Kidney epithelial cell (primary cell): ENCODE measurements at regions not wholly inside any gene's neighbourhood (a gene's known extent, or its start where the extent isn't known, plus 50 kb on each side); places are given as distances from the start of the nearest gene placed in this dataset.

ENCODE experiments used
- DNase-seq: peaks from one replicate; pipeline ENCODE4 v3.0.0-alpha.2; 2010; ENCODE audit warnings: low read depth
- H3K27me3 ChIP-seq: 2 replicates; pipeline ENCODE4 v1.6.0; 2011; ENCODE audit warnings: low read length; ENCODE audit not compliant: control insufficient read depth, insufficient read depth
- H3K36me3 ChIP-seq: 2 replicates; pipeline ENCODE4 v1.5.1; 2011; ENCODE audit warnings: low read length; ENCODE audit not compliant: control insufficient read depth, insufficient read depth
- H3K4me3 ChIP-seq: 2 replicates; pipeline ENCODE4 v1.5.1; 2011; ENCODE audit warnings: low read depth, mild to moderate bottlenecking, control low read depth, low read length
- CTCF ChIP-seq: IDR thresholded peaks from 2 replicates; pipeline ENCODE4 v1.5.1; 2011; ENCODE audit warnings: mild to moderate bottlenecking, moderate library complexity, low read length, control low read depth, inconsistent platforms; ENCODE audit not compliant: insufficient read depth, poor library complexity, severe bottlenecking

GRCh38 chr12:59155448-59155847 lies 235.1 kb upstream of the LRIG3 start:
- Histone ChIP-seq H3K36me3 (no peaks in the 10 kb centered on the region), H3K27me3 (no peaks in the 10 kb centered on the region), H3K4me3 (no peak overlapping the region)
- DNase-seq, result no peak
- no peak for TF ChIP-seq CTCF

- no peak for TF ChIP-seq CTCF
- Histone ChIP-seq H3K4me3 (no peak overlapping the region), H3K36me3 (no peaks in the 10 kb centered on the region), H3K27me3 (no peaks in the 10 kb centered on the region)
- DNase-seq, result no peak
Observed at GRCh38 chr12:59151243-59151642, 230.9 kb upstream of the LRIG3 start.

GRCh38 chr12:59149995-59150642 lies 229.8 kb upstream of the LRIG3 start:
- peak; percentile 91 for TF ChIP-seq CTCF
- Histone ChIP-seq H3K4me3 (no peak overlapping the region), H3K36me3 (no peaks in the 10 kb centered on the region), H3K27me3 (no peaks in the 10 kb centered on the region)
- DNase-seq, result peak; percentile 32

GRCh38 chr12:59147791-59148190 lies 227.5 kb upstream of the LRIG3 start:
- no peak for DNase-seq
- Histone ChIP-seq H3K27me3 (no peaks in the 10 kb centered on the region), H3K36me3 (no peaks in the 10 kb centered on the region), H3K4me3 (no peak overlapping the region)
- no peak for TF ChIP-seq CTCF

GRCh38 chr12:59142183-59142790 lies 222.0 kb upstream of the LRIG3 start:
- H3K27me3 ChIP-seq, result no peaks in the 10 kb centered on the region
- DNase-seq, result no peak
- H3K36me3 ChIP-seq, result no peaks in the 10 kb centered on the region
- TF ChIP-seq CTCF, result no peak
- no peak overlapping the region for H3K4me3 ChIP-seq

GRCh38 chr12:59134750-59135149 lies 214.4 kb upstream of the LRIG3 start:
- no peaks in the 10 kb centered on the region for H3K36me3 ChIP-seq
- no peak for TF ChIP-seq CTCF
- no peak for DNase-seq
- H3K4me3 ChIP-seq, result no peak overlapping the region
- H3K27me3 ChIP-seq, result no peaks in the 10 kb centered on the region
